GM12892 (cell line): ENCODE measurements at regions not wholly inside any gene's neighbourhood (a gene's known extent, or its start where the extent isn't known, plus 50 kb on each side); places are given as distances from the start of the nearest gene placed in this dataset.

Experiments
- DNase-seq: peaks from one replicate; pipeline ENCODE4 v3.0.0; 2011; ENCODE audit not compliant: insufficient read length
- FAIRE-seq: peaks from 2 replicates; lab custom pipeline; 2011; peaks lifted over from hg19 to GRCh38; lab: Jason Lieb, UNC
- POLR2A ChIP-seq: IDR thresholded peaks from 2 replicates; pipeline ENCODE4 v1.6.1; 2011; ENCODE audit warnings: low read depth, low read length, control low read depth
- POLR2AphosphoS5 ChIP-seq: IDR thresholded peaks from 2 replicates; pipeline ENCODE4 v1.6.1; 2011; ENCODE audit warnings: low read depth, low read length, control low read depth
- TAF1 ChIP-seq: IDR thresholded peaks from 2 replicates; pipeline ENCODE4 v1.6.1; 2011; ENCODE audit warnings: low read depth, mild to moderate bottlenecking, control low read depth, low read length, borderline replicate concordance

- no peak for TF ChIP-seq POLR2A
- TF ChIP-seq TAF1 = no peak
- no peak for TF ChIP-seq POLR2AphosphoS5
- FAIRE-seq = no peak
- no peak for DNase-seq
Measured at GRCh38 chr4:125714049-125714448, 399.3 kb downstream of the FAT4 start.

GRCh38 chr4:125714845-125715244, 400.1 kb downstream of the FAT4 start:
- TF ChIP-seq POLR2A (no peak), POLR2AphosphoS5 (no peak), TAF1 (no peak)
- DNase-seq (no peak), FAIRE-seq (no peak)

GRCh38 chr4:125719987-125720386, 405.2 kb downstream of the FAT4 start:
- TF ChIP-seq POLR2AphosphoS5 = no peak
- TF ChIP-seq POLR2A = no peak
- no peak for TF ChIP-seq TAF1
- DNase-seq (no peak), FAIRE-seq (no peak)

- FAIRE-seq (no peak), DNase-seq (no peak)
- TF ChIP-seq TAF1 = no peak
Measured at GRCh38 chr4:125722009-125722408, 407.3 kb downstream of the FAT4 start.

GRCh38 chr4:125725957-125726525, 411.3 kb downstream of the FAT4 start:
- no peak for TF ChIP-seq POLR2AphosphoS5
- no peak for TF ChIP-seq TAF1
- no peak for TF ChIP-seq POLR2A
- DNase-seq (no peak), FAIRE-seq (no peak)

- TF ChIP-seq POLR2AphosphoS5 (no peak), TAF1 (no peak), POLR2A (no peak)
- DNase-seq (no peak), FAIRE-seq (no peak)
Measured at GRCh38 chr4:125727931-125728330, 413.2 kb downstream of the FAT4 start.

- DNase-seq (no peak), FAIRE-seq (no peak)
- TF ChIP-seq POLR2A = no peak
- no peak for TF ChIP-seq TAF1
- no peak for TF ChIP-seq POLR2AphosphoS5
Measured at GRCh38 chr4:125728568-125728967, 413.8 kb downstream of the FAT4 start.

GRCh38 chr4:125729171-125729570, 414.4 kb downstream of the FAT4 start:
- TF ChIP-seq POLR2AphosphoS5 (no peak), POLR2A (no peak), TAF1 (no peak)
- no peak for DNase-seq
- no peak for FAIRE-seq

GRCh38 chr4:125732632-125733031, 417.9 kb downstream of the FAT4 start:
- DNase-seq = no peak
- FAIRE-seq = no peak

GRCh38 chr4:125734504-125734903, 419.7 kb downstream of the FAT4 start:
- FAIRE-seq (no peak), DNase-seq (no peak)
- TF ChIP-seq TAF1 = no peak
- no peak for TF ChIP-seq POLR2A
- TF ChIP-seq POLR2AphosphoS5 = no peak

More at GRCh38 chr4:125732632-125733031, 417.9 kb downstream of the FAT4 start:
- TF ChIP-seq POLR2AphosphoS5 (no peak), TAF1 (no peak), POLR2A (no peak)

GRCh38 chr4:125735102-125735501, 420.3 kb downstream of the FAT4 start:
- no peak for TF ChIP-seq POLR2A
- TF ChIP-seq POLR2AphosphoS5 = no peak
- TF ChIP-seq TAF1 = no peak
- no peak for FAIRE-seq
- no peak for DNase-seq

- TF ChIP-seq POLR2AphosphoS5 (no peak), POLR2A (no peak), TAF1 (no peak)
- DNase-seq (no peak), FAIRE-seq (no peak)
Measured at GRCh38 chr4:125736057-125736456, 421.3 kb downstream of the FAT4 start.
